SU-DHL-6 (cell line): ENCODE measurements at regions not wholly inside any gene's neighbourhood (a gene's known extent, or its start where the extent isn't known, plus 50 kb on each side); places are given as distances from the start of the nearest gene placed in this dataset.

Source experiments
- H2AFZ ChIP-seq: fragments of 200-600 bp; sonication (generic); 2 replicates; pipeline ENCODE4 v1.6.1; 2014; ENCODE audit warnings: low read depth, mild to moderate bottlenecking, moderate library complexity, mixed read lengths, antibody characterized with exemption, low read length; ENCODE audit not compliant: severe bottlenecking
- H3F3A ChIP-seq: fragments of 200-600 bp; shearing (Covaris generic); 2 replicates; pipeline ENCODE4 v1.6.0; 2016; ENCODE audit warnings: antibody characterized with exemption, mild to moderate bottlenecking; ENCODE audit not compliant: insufficient read depth
- H3K27ac ChIP-seq: fragments of 200-600 bp; sonication (generic); 2 replicates; pipeline ENCODE4 v1.5.1; 2016; ENCODE audit warnings: low read depth, mild to moderate bottlenecking, low read length, moderate library complexity, mixed read lengths
- H3K27me3 ChIP-seq: fragments of 200-600 bp; sonication (generic), shearing (Covaris generic); 2 replicates; pipeline ENCODE4 v1.6.0; 2014; ENCODE audit warnings: mild to moderate bottlenecking, low read length
- H3K36me3 ChIP-seq: fragments of 200-600 bp; sonication (generic); 2 replicates; pipeline ENCODE4 v1.6.1; 2014; ENCODE audit warnings: mild to moderate bottlenecking, low read length, mixed read lengths
- H3K4me2 ChIP-seq: fragments of 300-600, 200-600 bp; shearing (Covaris generic), sonication (generic); 2 replicates; pipeline ENCODE4 v1.6.0; 2014; ENCODE audit warnings: low read length, low read depth, mild to moderate bottlenecking; ENCODE audit not compliant: poor library complexity, severe bottlenecking
- H3K4me3 ChIP-seq: fragments of 200-600 bp; sonication (generic); 2 replicates; pipeline ENCODE4 v1.5.1; 2014; ENCODE audit warnings: antibody characterized with exemption, low read length, mild to moderate bottlenecking, mixed read lengths; ENCODE audit not compliant: insufficient read depth, poor library complexity, severe bottlenecking
- H3K79me2 ChIP-seq: fragments of 200-600 bp; sonication (generic); 2 replicates; pipeline ENCODE4 v1.6.1; 2014; ENCODE audit warnings: mild to moderate bottlenecking, low read length, moderate library complexity; ENCODE audit not compliant: insufficient read depth
- H3K9ac ChIP-seq: fragments of 200-600 bp; sonication (generic); 2 replicates; pipeline ENCODE4 v1.7.0; 2014; ENCODE audit warnings: mild to moderate bottlenecking, low read length
- H3K9me2 ChIP-seq: fragments of 200-600 bp; sonication (generic); replicated peaks from 2 replicates; pipeline ENCODE4 v1.6.1; 2014; ENCODE audit warnings: low read length; ENCODE audit not compliant: insufficient read depth
- H3K9me3 ChIP-seq: fragments of 200-600 bp; sonication (generic); 2 replicates; pipeline ENCODE4 v1.6.1; 2014; ENCODE audit warnings: low read length, mixed read lengths; ENCODE audit not compliant: insufficient read depth
- H4K20me1 ChIP-seq: fragments of 200-600 bp; sonication (generic); 2 replicates; pipeline ENCODE4 v1.6.1; 2014; ENCODE audit warnings: low read depth, mild to moderate bottlenecking, antibody characterized with exemption, low read length, moderate library complexity, mixed read lengths
- EZH2phosphoT487 ChIP-seq: fragments of 200-600 bp; sonication (generic), shearing (Covaris generic); conservative IDR thresholded peaks from 2 replicates; pipeline ENCODE4 v1.6.1; 2018; ENCODE audit warnings: mild to moderate bottlenecking, antibody characterized with exemption, low read length, moderate library complexity, mixed read lengths
- TF ChIP-seq, protein P1 (sequence below): fragments of 200-600 bp; sonication (generic); IDR thresholded peaks from one replicate; pipeline ENCODE4 v1.5.1; 2017; ENCODE audit warnings: antibody characterized with exemption, mild to moderate bottlenecking, low read length, moderate library complexity; ENCODE audit not compliant: insufficient read depth, poor library complexity, severe bottlenecking

DNA sequence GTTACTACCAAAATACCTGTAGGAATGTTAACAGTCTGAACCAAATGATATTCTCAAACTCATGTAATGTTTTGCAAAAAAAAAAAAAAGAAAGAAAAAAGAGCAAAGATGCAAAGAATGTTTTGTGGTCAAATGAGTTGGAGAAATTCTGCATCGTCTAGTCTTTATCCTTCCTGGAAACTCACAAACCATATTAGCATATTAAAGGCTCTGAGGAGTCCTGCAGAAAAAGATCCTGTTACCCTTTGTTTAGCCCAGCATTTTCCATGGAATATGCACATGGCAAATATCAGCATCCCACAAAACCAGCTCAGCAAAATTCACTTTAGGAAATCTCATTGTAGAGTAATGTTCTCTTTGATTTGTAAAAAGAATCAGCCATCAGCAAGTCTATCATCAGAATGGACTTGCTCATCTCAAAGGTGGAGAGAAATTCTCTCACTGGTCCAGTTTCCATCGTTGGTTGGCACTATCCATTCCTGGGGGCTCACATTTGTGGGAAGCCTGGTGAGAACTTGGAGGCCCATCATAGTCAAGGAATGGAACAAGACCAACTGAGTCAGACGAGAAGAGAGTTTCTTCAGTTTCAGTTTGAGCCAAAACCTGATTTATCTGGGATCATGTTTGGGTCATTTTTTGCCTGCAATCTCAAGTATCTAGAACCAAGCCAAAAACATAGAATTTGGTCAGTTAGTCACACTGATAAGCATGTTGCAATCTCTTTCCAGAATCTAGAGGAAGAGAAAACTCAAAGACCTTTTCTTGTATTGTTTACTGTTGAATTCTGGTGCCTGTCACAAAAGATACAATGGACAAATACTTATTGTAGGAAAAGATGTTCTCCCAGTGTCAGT, 129.8 kb downstream of the TBX5 start:
- H4K20me1 ChIP-seq: no peaks in the 10 kb centered on the region
- H3K79me2 ChIP-seq: no peaks in the 10 kb centered on the region
- H3K9me3 ChIP-seq: no peaks in the 10 kb centered on the region
- no peak overlapping the region for H3K4me3 ChIP-seq
- H3K4me2 ChIP-seq: no peak overlapping the region
- no peaks in the 10 kb centered on the region for H3F3A ChIP-seq
- no peak for TF ChIP-seq EZH2phosphoT487
- TF ChIP-seq, protein P1, sequence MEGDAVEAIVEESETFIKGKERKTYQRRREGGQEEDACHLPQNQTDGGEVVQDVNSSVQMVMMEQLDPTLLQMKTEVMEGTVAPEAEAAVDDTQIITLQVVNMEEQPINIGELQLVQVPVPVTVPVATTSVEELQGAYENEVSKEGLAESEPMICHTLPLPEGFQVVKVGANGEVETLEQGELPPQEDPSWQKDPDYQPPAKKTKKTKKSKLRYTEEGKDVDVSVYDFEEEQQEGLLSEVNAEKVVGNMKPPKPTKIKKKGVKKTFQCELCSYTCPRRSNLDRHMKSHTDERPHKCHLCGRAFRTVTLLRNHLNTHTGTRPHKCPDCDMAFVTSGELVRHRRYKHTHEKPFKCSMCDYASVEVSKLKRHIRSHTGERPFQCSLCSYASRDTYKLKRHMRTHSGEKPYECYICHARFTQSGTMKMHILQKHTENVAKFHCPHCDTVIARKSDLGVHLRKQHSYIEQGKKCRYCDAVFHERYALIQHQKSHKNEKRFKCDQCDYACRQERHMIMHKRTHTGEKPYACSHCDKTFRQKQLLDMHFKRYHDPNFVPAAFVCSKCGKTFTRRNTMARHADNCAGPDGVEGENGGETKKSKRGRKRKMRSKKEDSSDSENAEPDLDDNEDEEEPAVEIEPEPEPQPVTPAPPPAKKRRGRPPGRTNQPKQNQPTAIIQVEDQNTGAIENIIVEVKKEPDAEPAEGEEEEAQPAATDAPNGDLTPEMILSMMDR: no peak
- 0 out of 2 replicates have a peak, but pooled peaks cover 5% of the 10 kb centered on the region for H3K9me2 ChIP-seq
- no peak overlapping the region for H3K27ac ChIP-seq
- H3K36me3 ChIP-seq: no peaks in the 10 kb centered on the region
- H3K9ac ChIP-seq: no peak overlapping the region
- no peaks in the 10 kb centered on the region for H3K27me3 ChIP-seq
- no peak overlapping the region for H2AFZ ChIP-seq

DNA sequence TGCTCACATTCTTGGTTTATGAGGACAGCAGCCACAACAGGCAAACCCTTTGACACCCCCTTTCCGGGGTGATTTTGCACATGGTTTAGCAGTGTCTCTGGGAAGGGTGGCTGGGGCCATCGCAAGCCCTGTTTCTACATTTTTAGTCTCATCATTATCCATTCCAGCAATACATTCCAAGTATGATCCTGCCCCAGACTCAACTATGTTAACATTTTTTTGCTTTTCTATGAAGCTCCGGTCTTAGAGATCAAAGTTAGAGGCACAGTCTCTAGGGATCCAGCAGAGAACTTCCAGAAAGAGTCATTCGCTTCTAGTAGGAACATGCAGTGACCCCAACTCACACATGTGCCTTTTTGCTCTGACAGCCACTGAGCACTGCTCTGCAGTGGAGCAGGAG, 130.9 kb downstream of the TBX5 start:
- no peak overlapping the region for H3K4me2 ChIP-seq
- no peaks in the 10 kb centered on the region for H4K20me1 ChIP-seq
- H3K9me3 ChIP-seq: no peaks in the 10 kb centered on the region
- H3K36me3 ChIP-seq: no peaks in the 10 kb centered on the region
- H3K9ac ChIP-seq: no peak overlapping the region
- no peak overlapping the region for H2AFZ ChIP-seq
- H3K27ac ChIP-seq: no peak overlapping the region
- TF ChIP-seq EZH2phosphoT487: no peak
- TF ChIP-seq, protein P1: no peak
- H3K79me2 ChIP-seq: no peaks in the 10 kb centered on the region
- H3K27me3 ChIP-seq: no peaks in the 10 kb centered on the region
- no peak overlapping the region for H3K4me3 ChIP-seq
- H3K9me2 ChIP-seq: 0 out of 2 replicates have a peak, but pooled peaks cover 5% of the 10 kb centered on the region
- H3F3A ChIP-seq: no peaks in the 10 kb centered on the region

DNA sequence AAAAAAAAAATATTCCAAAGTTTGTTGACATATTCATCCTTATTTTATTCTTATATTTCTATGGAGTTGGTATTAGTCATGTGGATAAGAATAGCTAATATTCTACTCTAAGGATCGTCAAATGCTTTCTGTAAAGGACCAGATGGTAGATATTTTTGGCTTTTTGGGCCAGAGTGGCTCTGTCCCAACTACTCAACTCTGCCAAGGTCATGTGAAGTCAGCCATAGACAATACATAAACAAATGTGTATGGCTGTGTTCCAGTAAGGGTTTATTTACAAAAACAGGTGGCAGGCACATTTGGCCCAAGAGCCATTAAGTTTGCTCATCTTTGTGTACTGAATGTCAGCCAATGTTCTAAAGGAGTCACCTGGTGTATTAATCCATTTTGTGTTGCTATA, 131.8 kb downstream of the TBX5 start:
- Histone ChIP-seq H4K20me1 (no peaks in the 10 kb centered on the region), H3K9me2 (0 out of 2 replicates have a peak, but pooled peaks cover 5% of the 10 kb centered on the region), H3K79me2 (no peaks in the 10 kb centered on the region), H3K9ac (no peak overlapping the region), H3F3A (no peaks in the 10 kb centered on the region), H3K4me2 (no peak overlapping the region), H3K27me3 (no peaks in the 10 kb centered on the region), H2AFZ (no peak overlapping the region), H3K4me3 (no peak overlapping the region), H3K27ac (no peak overlapping the region), H3K36me3 (no peaks in the 10 kb centered on the region), H3K9me3 (no peaks in the 10 kb centered on the region)
- no peak for TF ChIP-seq EZH2phosphoT487
- TF ChIP-seq, protein P1: no peak
